GM20000 (cell line): ENCODE measurements at regions not wholly inside any gene's neighbourhood (a gene's known extent, or its start where the extent isn't known, plus 50 kb on each side); places are given as distances from the start of the nearest gene placed in this dataset.

Experiments
- DNase-seq: peaks from one replicate; pipeline ENCODE4 v3.0.0; 2012; ENCODE audit warnings: low spot score
- CTCF ChIP-seq: IDR thresholded peaks from 2 replicates; pipeline ENCODE4 v1.5.1; 2012; ENCODE audit warnings: mild to moderate bottlenecking, control low read depth; ENCODE audit errors: extremely low read depth, missing control alignments

- no peak for DNase-seq
- TF ChIP-seq CTCF, result no peak
Observed at GRCh38 chr6:94478133-94479005, 1059.0 kb upstream of the EPHA7 start.

- no peak for DNase-seq
- TF ChIP-seq CTCF, result no peak
Observed at GRCh38 chr6:94468830-94469229, 1049.5 kb upstream of the EPHA7 start.

- DNase-seq, result no peak
- no peak for TF ChIP-seq CTCF
Observed at GRCh38 chr6:94464018-94464510, 1044.7 kb upstream of the EPHA7 start.

GRCh38 chr6:94463306-94463705 is 1043.9 kb upstream of the EPHA7 start:
- DNase-seq, result no peak
- TF ChIP-seq CTCF, result no peak

GRCh38 chr6:94462231-94462630 is 1042.9 kb upstream of the EPHA7 start:
- no peak for TF ChIP-seq CTCF
- no peak for DNase-seq

- DNase-seq, result no peak
- no peak for TF ChIP-seq CTCF
Observed at GRCh38 chr6:94456266-94456665, 1036.9 kb upstream of the EPHA7 start.

- no peak for DNase-seq
- no peak for TF ChIP-seq CTCF
Observed at GRCh38 chr6:94454231-94454630, 1034.9 kb upstream of the EPHA7 start.
